ENCODE measurements at regions not wholly inside any gene's neighbourhood (a gene's known extent, or its start where the extent isn't known, plus 50 kb on each side); places are given as distances from the start of the nearest gene placed in this dataset.

GRCh38 chr22:42207918-42208317, 62.5 kb downstream of the TCF20 start:
- no peak for TF ChIP-seq EZH2 (IDR thresholded peaks at IDR 0.05)
- no peak for TF ChIP-seq CTCF (IDR thresholded peaks at IDR 0.05)
